ENCODE measurements at regions not wholly inside any gene's neighbourhood (a gene's known extent, or its start where the extent isn't known, plus 50 kb on each side); places are given as distances from the start of the nearest gene placed in this dataset.
"Not testable (repeated sequence)": the region's sequence is repeated elsewhere in the genome, so short reads cannot be mapped to it uniquely, and the experiment has no call there.

- DNase-seq: no peak
Measured at GRCh38 chr6:100084316-100084990, 90.4 kb upstream of the MCHR2 start.

- no peak for DNase-seq
Measured at GRCh38 chr6:100078509-100078908, 84.5 kb upstream of the MCHR2 start.

- no peak for DNase-seq
Measured at GRCh38 chr6:100065348-100065747, 71.3 kb upstream of the MCHR2 start.

- no peak for DNase-seq
Measured at GRCh38 chr6:100062621-100063020, 68.6 kb upstream of the MCHR2 start.

GRCh38 chr6:100057941-100058340, 63.9 kb upstream of the MCHR2 start:
- DNase-seq: no peak

- DNase-seq: no peak
Measured at GRCh38 chr6:100050550-100050949, 56.5 kb upstream of the MCHR2 start.

- not testable (repeated sequence) for DNase-seq
Measured at GRCh38 chr6:100043961-100044360, 49.9 kb upstream of the MCHR2 start.

Measured in NCI-H1105 treated with DMSO at 0.1 percent for 48 hours (cell line).